GM21576 (cell line): ENCODE measurements at regions not wholly inside any gene's neighbourhood (a gene's known extent, or its start where the extent isn't known, plus 50 kb on each side); places are given as distances from the start of the nearest gene placed in this dataset.
"Not testable (repeated sequence)": the region's sequence is repeated elsewhere in the genome, so short reads cannot be mapped to it uniquely, and the experiment has no call there.

Source experiments
- ATAC-seq: cut with Tn5 transposase; IDR thresholded peaks from one replicate; pipeline ENCODE4 v1.9.1; 2021; ENCODE audit warnings: mild to moderate bottlenecking, moderate library complexity; ENCODE audit not compliant: unreplicated experiment

- no peak for ATAC-seq
Observed at GRCh38 chr1:181191494-181192040, 103.1 kb downstream of the IER5 start.

DNA sequence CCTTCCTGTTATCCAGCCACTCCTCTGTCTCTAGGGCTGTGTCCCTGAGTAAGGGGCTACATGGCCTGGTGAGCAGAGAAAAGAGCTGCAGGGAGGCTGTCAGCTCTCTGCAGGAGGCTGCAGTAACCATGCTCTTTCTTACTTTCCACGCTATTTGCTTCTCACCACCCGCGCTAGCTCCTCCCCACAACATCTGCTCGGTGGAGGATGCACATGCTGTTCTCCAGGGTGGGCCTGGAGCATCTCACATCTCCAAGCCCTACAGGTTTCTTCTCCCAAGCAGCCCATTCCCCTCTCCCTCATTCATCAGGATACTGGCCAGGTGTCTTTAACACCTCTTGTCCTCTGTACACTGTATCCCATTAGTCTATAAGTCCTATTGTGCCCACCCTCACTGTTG lies 103.8 kb downstream of the IER5 start:
- ATAC-seq = no peak

DNA sequence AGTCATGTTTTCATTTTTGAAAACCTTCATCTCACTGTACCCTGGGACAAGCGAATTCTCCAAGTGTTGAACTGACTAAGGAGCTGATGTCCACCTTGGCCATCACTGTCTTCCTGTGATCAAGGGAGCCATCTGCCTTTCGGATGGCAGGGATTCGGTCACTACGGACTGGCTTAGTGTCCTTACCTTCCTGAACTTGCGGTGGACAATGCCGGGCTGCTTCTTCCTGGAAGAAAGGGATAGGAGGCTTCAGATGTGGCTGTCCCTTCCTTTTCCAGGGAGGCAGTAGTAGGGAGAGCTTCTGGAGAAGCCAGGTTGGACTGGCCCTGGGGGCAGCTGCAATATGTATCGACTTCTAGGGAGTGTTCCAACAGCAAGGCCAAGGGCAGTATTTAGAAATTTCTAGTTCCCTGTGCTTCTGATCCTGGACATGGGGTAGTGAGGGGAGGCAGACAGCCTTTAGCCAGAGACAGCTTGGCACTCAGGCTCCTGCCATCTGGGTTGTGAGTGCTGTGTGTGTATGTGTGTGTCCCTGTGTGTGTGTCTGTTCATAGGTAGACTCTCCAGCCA lies 114.6 kb downstream of the IER5 start:
- no peak for ATAC-seq

DNA sequence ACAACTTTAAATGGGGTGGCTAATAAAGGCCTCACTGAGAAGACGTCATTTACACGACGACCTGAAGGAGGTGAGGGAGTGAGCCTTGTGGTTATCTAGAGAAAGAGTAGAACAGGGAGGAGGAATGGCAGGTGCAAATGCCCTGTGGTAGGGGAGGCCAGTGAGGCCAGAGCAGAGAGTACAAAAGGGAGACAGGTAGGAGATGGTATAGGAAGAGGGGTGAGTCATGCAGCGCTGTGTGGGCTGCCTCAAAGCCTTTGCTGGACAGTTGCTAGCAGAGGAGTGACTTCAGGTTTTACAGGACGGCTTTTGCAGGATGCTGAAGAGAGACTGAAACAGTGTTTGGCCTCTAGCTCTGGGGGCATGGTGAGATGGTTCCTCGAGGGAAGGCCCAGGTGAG lies 116.0 kb downstream of the IER5 start:
- no peak for ATAC-seq

- ATAC-seq = no peak
Observed at GRCh38 chr1:181205901-181206300, 117.4 kb downstream of the IER5 start.

- no peak for ATAC-seq
Observed at GRCh38 chr1:181206513-181206912, 118.0 kb downstream of the IER5 start.

DNA sequence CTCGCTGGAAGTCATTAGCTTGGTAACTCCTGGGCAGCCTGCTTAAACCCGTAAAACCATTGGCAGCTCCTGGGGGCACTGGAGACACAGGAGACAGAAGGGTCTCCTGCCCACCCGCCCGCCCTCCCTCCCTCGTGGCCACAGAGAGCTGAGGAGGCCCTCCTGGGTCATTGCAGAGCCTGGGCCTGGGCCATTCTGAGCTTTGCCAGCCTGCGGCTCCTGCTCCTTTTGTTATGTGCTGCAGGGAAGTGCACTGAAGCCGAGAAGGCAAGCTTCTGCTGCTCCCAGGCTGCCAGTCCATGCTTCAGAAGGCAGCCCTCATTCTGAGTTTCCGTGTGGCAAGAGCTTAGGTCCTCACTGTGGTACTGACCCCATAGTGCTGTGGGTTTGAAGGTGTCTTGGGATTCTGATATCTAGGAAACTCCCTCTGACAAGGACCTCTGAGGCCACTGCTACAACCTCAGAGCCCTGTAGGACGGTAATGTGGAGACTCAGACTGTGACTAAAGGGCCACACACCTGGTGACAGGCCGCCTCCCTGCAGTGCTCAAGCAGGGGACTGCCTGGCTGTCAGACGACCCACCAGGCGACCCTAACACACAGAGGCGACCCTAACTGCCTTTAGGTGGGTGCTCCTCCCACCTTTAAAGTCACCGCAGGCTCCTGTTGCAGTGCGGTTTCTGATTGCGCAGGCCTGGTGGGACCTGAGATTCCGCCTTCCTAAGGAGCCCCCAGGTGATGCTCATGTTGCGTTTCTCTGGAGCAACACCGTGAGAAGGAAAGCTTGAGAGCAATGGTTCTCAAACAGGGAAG lies 118.7 kb downstream of the IER5 start:
- ATAC-seq = no peak

GRCh38 chr1:181208083-181208482 lies 119.6 kb downstream of the IER5 start:
- ATAC-seq = no peak

DNA sequence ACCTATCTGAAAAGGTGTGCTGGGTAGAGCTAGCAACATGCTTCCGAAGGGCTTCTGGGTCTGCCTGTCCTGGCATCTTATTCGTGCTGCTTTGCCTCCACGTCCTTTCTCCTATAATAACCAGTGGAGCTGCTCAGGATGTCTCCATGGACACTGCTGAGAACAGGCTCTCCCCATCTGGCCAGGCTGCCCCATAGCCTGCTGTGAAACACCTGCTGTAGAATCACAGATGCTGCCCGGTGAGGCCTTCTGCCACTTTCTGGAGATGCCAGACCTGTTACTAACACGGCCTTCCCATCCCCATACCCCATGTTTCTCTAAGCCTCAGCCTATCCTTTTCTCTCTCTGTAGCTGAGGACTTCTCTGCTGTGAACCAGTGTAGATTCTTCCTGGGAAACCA lies 120.5 kb downstream of the IER5 start:
- ATAC-seq = no peak

DNA sequence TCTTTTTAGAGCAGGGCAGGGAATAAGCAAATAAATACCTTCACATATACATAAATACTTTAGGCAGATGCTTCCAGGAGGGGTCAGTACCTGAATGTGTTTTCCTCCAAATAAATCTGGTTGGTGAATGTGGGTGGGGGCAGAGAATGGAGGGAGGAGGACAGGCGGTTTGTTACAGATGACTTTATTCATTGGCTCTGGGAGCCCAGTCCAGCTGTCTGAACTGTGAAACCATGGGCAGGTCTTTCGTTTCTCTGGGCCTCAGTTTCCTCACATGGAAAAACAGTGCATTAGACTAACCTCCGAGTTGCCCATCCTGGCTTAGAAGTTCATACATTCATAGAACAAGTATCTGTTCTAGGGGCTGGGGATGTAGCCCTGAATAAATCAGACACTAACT lies 124.6 kb downstream of the IER5 start:
- no peak for ATAC-seq

DNA sequence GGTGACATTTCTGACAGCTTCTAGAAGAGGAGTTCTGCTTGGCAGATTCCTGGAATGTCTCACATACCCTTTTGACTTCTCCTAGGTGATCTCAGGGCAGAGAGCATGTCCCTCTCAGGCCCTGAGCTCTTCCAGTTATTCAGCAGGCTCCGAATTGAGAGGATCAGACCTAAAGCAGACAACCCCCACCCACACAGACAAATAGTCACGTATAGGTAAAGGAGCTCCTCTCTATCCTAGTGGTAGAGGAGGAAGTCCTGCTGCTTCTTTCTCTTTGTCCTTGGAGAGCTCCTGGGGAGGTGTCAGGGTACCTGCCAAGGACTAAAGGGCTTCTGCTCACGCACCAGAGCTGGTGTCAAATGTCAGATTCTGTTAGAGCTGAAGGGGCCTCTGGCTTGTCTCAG lies 128.1 kb downstream of the IER5 start:
- ATAC-seq = no peak

- ATAC-seq = no peak
Observed at GRCh38 chr1:181219938-181220337, 131.4 kb downstream of the IER5 start.

DNA sequence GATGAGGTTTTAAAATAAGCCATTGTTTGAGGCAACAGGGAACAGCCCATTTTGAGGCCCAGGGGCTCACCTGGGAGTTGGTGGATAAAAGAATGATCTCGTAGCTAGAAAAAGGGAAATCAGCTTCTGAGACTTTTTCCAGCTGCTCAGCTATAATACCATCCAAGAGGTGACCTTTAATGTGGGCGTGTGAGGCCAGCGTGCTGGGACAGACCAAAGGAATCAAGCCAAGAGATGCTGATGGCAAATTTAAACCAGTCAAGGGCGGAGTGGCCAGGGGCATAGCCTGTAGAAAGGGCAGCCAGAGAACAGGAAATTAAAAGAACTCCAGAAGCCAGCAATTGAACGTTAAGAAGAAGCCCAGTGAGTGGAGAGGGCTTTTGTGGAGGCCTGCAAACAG lies 132.6 kb downstream of the IER5 start:
- no peak for ATAC-seq

- no peak for ATAC-seq
Observed at GRCh38 chr1:181222972-181223505, 134.5 kb downstream of the IER5 start.

DNA sequence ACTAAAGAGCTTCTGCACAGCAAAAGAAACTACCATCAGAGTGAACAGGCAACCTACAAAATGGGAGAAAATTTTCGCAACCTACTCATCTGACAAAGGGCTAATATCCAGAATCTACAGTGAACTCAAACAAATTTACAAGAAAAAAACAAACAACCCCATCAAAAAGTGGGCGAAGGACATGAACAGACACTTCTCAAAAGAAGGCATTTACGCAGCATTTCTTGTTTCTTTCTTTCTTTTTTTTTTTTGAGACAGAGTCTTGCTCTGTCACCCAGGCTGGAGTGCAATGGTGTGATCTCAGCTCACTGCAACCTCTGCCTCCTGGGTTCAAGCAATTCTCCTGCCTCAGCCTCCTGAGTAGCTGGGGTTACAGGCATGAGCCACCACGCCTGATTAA lies 138.2 kb downstream of the IER5 start:
- ATAC-seq = not testable (repeated sequence)

- ATAC-seq = no peak
Observed at GRCh38 chr1:181239086-181239485, 150.6 kb downstream of the IER5 start.

DNA sequence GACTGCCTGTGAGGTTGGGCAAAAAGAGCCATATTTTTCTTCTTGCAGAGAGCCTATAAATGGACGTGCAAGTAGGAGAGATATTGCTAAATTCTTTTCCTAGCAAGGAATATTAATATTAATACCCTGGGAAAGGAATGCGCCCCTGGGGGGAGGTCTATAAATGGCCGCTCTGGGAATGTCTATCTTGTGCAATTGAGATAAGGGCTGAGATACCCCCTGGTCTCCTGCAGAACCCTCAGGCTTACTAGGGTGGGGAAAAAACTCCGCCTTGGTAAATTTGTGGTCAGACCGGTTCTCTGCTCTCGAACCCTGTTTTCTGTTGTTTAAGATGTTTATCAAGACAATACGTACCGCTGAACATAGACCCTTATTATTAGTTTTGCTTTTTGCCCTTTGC lies 157.8 kb downstream of the IER5 start:
- ATAC-seq = not testable (repeated sequence)

DNA sequence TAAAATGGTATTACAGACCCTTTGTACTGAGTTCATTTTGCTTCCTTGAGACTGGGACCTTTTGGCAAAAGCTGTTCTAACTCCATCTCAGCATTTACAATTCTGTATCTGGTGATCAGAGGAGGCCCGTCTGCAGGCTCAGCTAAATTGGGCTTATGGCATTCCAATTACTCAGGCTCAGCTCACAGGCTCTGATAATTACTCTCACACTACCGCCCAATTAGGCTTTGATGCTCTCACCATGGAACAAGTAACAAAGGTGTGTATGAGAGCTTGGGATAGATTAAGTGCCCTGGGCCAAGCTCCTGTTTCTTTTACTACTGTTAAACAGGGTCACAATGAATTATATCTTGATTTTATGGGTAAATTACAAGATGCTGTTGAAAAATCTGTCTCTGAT lies 159.9 kb downstream of the IER5 start:
- ATAC-seq = not testable (repeated sequence)

GRCh38 chr1:181249186-181249585 lies 160.7 kb downstream of the IER5 start:
- ATAC-seq = no peak

- no peak for ATAC-seq
Observed at GRCh38 chr1:181250038-181250437, 161.5 kb downstream of the IER5 start.

DNA sequence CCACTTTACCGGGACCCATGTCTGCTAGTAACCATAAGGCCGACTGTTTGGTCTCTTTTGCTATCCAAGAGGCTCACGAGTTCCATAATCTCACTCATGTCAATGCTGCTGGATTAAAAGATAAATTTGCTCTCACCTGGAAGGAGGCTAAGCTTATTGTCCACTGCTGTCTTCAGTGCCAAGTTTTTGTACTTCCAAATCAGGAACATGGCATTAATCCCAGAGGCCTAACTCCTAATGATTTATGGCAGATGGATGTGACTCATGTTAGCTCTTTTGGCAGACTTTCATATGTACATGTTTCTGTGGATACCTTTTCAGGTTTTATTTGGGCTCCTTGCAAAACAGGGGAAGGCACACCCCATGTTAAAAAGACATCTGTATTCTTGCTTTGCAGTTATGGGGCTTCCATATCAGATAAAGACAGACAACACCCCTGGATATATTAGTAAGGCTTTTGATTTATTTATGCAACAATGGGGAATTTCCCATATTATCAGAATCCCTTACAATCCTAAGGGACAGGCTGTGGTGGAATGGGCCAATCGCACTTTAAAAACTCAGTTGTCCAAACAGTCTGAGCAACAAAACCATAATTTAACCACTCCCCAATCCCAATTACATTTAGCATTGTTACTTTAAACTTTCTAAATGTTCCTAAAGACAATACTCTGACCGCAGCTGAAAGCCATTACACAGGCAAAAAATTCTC lies 162.7 kb downstream of the IER5 start:
- no peak for ATAC-seq

GRCh38 chr1:181251713-181252075 lies 163.2 kb downstream of the IER5 start:
- no peak for ATAC-seq
